DND-41 (cell line): ENCODE measurements at regions not wholly inside any gene's neighbourhood (a gene's known extent, or its start where the extent isn't known, plus 50 kb on each side); places are given as distances from the start of the nearest gene placed in this dataset.

ENCODE experiments used
- CTCF ChIP-seq: IDR thresholded peaks from 2 replicates; pipeline ENCODE4 v1.5.1; 2012; ENCODE audit warnings: borderline replicate concordance, low read length, moderate library complexity, mild to moderate bottlenecking; ENCODE audit not compliant: poor library complexity, severe bottlenecking; ENCODE audit errors: extremely low read depth
- EZH2 ChIP-seq: IDR thresholded peaks from 3 replicates; pipeline ENCODE4 v1.6.1; 2012; ENCODE audit warnings: borderline replicate concordance, low read depth, mild to moderate bottlenecking, moderate library complexity, low read length, inconsistent platforms; ENCODE audit not compliant: severe bottlenecking

- TF ChIP-seq CTCF (no peak), EZH2 (no peak)
These were observed 189.4 kb downstream of the MN1 start for GRCh38 chr22:27612115-27612514.
